Stimulated activated CD8-positive, alpha-beta memory T cell treated with anti-CD3 and anti-CD28 coated beads, Interleukin-4, amount 100 ng/mL, for 48 hours (primary cell): ENCODE measurements at regions not wholly inside any gene's neighbourhood (a gene's known extent, or its start where the extent isn't known, plus 50 kb on each side); places are given as distances from the start of the nearest gene placed in this dataset.
"Not testable (repeated sequence)": the region's sequence is repeated elsewhere in the genome, so short reads cannot be mapped to it uniquely, and the experiment has no call there.

ENCODE experiments used
- DNase-seq: peaks from one replicate; pipeline ENCODE4 v3.0.0-alpha.2; 2020

DNA sequence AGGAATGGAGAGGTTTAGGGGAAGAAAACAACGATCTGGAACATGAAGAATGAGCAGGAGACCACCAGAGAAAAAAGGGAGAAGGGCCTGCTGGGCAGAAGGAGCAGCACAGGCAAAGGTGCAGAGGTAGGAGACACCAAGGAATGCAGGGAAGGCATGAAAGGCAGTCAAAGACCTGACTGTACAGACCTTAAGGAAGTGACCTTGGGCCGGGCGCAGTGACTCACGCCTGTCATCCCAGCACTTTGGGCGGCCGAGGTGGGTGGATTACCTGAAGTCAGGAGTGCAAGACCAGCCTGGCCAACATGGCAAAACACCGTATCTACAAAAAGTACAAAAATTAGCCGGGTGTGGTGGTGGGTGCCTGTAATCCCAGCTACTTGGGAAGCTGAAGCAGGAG is 157.7 kb upstream of the ATP10A start:
- no peak for DNase-seq

- DNase-seq = no peak
Measured at GRCh38 chr15:26017665-26018064, 154.5 kb upstream of the ATP10A start.

DNA sequence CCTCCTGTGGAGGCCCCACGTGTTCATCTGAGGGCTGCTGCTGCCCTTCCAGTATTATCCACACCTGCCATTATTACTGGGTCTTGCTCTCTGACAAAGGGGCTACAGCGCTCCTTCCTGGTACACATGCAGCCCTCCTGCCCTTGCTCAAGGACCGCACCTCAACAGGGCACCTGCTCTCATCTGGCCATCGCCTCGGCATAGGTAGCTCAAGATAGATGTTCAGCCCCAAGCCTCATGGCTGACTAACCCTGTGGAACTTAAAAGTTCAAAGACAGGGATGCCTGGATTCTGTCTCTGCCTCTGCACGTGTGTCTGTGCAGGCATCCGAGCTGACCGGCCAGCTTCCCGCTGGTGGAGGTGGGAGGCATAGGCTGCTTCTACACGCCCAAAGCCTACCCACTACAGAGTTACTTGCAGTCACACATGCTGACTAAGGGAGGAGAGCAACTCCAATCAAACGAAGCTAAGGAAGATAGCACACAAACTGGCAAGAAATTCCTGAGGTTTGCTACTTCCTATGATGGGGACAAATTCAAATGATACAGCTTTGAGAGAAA is 152.5 kb upstream of the ATP10A start:
- no peak for DNase-seq

- no peak for DNase-seq
Measured at GRCh38 chr15:26013981-26014380, 150.9 kb upstream of the ATP10A start.

- no peak for DNase-seq
Measured at GRCh38 chr15:26011916-26012315, 148.8 kb upstream of the ATP10A start.

- DNase-seq = no peak
Measured at GRCh38 chr15:26007151-26007550, 144.0 kb upstream of the ATP10A start.

GRCh38 chr15:26001201-26001600 is 138.1 kb upstream of the ATP10A start:
- no peak for DNase-seq

- DNase-seq = no peak
Measured at GRCh38 chr15:25993506-25993905, 130.4 kb upstream of the ATP10A start.

DNA sequence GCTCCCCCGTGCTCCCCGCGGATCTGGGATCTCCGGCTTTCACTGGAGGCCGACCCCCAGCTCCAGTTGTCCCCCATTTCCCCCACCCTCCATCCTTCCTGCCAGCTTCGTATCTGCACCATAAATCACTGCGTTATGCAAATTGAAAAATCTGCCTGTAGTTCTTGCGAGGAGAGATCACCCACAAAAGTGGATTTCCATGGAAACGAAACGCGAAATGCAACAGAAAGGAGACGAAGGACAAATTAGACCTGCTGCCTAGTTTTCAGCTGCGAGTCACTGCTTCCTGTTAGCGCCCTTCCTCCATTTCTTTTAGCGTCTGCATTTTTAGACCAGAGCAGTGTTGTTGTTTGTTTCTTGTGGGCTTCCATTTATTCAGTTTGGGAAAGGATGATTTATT is 127.1 kb upstream of the ATP10A start:
- no peak for DNase-seq

GRCh38 chr15:25989327-25989726 is 126.2 kb upstream of the ATP10A start:
- peak; percentile 53 for DNase-seq

DNA sequence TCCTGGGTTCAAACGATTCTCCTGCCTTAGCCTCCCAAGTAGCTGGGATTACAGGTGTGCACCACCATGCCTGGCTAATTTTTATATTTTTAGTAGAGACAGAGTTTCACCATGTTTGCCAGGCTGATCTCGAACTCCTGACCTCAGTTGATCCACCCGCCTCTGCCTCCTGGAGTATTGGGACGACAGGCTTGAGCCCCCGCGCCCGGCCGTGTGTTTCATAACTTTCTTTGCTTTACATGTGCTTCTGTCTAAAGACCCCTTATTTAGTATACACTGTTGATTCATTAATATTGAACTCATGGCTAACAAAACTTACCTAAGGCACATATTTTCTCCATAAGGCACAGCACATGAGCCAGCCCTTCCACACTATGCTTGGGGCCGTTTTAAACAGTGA is 125.6 kb upstream of the ATP10A start:
- DNase-seq = not testable (repeated sequence)

DNA sequence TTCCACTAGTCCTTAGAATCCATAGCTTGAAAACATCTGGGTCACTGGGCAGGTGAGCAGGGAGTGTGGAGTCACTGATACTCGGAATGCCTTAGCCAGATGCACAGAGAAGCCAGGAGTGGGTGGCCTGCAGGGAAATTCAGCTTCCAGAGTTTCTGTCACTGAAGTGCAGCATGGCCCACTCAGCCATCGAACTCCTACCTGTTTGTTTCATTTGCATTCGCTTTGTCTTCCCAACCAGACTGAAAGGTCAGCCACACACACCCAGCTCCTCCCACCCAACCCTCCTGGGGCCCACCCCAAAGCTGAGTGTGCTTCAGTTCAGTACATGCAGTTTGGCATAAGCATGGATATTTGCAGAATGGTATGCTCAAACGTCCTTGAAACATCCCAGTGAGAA is 124.5 kb upstream of the ATP10A start:
- DNase-seq = no peak

- DNase-seq = no peak
Measured at GRCh38 chr15:25985165-25985564, 122.0 kb upstream of the ATP10A start.

DNA sequence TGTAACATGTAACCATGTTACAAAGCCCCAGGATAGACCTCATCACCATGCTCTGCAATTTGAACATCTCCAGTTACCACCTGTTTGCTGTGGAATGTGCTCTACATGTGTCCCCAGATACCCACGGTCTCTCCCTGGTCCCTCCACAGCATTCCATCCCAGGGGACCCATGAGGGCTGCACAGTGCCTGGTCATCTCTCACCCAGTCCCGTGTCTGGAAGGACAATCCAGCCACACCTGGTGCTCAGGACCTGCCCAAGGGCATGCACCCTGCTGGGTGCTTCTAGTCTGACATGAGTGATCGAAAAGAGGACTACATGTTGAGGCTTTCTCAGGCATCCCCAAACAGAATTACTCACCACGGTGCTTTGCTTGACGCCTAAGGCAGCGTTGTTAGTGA is 119.6 kb upstream of the ATP10A start:
- DNase-seq = no peak

GRCh38 chr15:25981114-25981513 is 118.0 kb upstream of the ATP10A start:
- no peak for DNase-seq

- DNase-seq = no peak
Measured at GRCh38 chr15:25972141-25972675, 109.1 kb upstream of the ATP10A start.

DNA sequence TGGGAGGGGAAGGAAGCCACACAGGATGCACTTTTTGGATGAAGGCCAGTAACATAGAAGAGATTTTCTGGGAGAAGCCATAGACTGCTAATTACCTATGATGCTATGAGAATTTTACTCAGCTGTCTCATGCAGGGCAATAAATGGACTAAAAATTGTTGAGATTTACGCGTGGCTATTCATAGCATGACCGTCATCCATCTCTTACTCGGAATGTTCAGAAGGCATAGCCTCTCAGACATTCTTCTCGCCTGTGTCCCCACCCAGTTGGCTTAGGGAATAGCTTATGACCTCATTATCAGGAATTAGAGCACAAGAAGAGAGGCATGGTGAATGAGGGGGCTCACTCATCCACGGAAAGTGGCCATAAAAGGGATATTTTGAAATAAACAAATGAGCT is 107.9 kb upstream of the ATP10A start:
- DNase-seq = no peak

DNA sequence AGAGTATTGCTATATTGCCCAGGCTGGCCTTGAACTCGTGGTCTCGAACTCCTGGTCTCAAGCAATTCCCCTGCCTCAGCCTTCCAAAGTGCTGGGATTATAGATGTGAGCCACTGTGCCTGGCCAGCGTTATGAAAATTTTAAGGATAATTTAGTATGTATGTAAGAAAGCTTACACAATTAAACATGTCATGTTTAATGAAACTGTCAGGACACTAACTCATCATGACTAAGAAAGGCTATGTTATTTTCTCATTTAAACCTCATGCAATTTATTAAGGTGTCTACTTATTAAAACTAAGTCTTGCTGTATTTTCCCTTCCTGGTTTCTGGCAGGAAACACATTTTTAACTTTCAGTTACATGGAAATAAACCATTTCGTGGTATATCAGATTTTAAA is 106.8 kb upstream of the ATP10A start:
- no peak for DNase-seq

DNA sequence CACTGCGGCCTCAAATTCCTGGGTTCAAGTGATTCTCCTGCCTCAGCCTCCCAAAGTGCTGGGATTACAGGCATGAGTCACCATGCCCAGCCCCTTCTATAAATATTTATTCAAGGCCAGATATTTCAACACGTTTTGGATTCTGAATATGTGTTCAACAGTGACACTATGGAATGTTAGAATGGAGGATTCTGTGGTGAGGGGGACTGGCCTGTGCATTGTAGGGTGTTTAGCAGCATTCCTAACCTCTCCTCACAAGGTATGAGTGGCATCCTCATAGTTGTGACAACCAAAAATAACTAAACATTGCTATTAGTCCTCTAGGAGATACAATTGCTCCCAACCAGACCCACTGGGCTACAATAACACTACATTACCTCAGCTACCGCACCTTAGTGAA is 104.0 kb upstream of the ATP10A start:
- DNase-seq = no peak

DNA sequence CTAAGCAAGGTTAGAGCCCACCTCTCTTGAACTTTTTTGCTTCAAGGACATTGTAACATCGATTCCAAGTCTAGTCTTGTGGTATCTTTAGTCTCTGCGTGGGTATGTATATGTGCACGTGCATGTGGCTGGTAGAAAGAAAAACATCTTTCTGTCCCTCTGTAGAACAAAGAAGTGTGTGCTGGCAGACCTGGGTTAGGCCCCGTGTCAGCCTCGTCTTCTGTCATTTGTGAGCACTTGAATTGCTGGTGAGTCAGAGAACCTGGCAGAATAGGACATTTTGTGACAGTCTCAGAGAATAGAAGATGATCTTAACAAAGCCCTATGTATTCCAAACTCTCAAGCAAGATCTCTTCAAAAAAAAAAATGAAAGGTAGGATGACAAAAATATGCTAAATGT is 102.2 kb upstream of the ATP10A start:
- no peak for DNase-seq

DNA sequence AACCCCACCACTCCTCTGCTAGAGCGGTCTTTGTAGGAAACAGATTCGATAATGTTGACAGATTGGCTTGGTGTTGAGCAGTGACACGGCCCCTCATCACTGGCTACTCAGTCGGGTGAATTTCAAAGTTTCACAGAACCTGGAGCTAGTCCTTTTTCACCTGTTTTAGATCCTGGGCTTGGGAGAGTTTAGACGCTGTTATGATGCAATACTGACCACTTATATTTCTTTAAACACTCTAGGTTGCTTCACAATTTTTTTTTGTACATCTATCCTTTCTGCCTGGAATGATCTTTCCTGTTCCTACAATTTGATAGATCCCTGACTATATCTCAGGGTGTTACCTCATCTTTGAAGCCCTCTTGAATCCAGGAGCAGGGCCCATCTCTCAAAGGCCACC is 97.1 kb upstream of the ATP10A start:
- no peak for DNase-seq

- no peak for DNase-seq
Measured at GRCh38 chr15:25959100-25959499, 96.0 kb upstream of the ATP10A start.

DNA sequence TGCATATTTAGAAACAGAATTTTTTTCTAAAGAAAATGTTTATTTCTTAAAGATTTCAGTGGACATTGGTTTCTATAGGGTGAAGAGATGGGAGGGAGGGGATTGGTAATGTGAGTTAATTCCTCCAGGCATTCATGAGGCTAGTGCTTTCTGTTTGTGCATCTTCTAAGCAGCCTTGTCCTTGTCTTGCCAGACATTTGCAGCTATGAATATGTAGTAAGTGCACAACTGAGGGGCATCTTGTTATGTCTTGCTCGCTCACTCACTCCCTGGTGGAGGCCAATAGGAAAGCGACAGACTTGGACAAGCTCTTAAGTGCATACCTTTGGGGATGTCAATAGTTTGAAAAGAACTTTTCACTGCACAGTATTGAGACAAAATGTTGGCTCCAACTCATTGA is 92.5 kb upstream of the ATP10A start:
- no peak for DNase-seq

DNA sequence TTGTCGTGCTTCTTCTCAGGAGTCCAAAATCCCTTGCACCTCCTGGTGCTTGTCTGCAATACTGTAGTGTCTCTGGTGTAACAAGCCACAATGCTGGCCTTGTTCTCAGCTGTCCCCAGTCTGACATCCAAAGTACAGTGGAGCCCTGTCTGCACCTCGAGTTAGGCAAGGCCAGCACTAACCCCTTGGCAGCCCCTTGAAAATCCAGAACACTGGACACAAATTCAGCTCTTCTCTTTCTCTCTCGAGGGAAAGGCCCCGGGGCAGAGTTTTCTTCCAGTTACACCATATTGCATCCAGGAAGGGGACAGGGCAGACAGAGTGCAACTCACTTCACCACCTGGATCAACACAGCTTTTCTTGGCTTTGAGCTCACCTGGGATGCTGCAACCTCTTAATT is 91.3 kb upstream of the ATP10A start:
- no peak for DNase-seq

DNA sequence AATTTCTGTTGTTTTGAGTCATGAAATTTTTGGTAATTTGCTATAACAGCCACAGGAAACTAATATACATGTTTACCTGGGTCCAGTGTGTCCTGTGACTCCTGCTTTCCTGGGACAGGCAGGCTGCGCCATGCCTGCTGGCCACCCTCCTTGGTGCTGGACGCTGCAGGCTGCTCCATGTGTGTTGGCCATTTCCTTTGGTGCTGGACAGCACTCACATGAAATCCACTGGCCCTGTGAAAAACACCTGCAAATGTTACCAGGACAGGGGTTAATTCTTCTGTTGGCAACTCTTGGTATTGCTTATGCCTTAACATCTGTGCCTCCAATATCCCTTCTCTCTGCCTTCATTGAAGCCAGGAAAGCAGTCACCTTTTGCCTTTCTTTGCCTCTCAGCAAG is 86.9 kb upstream of the ATP10A start:
- no peak for DNase-seq
